NCI-H1417 treated with DMSO at 0.1 percent for 48 hours (cell line): ENCODE measurements at regions not wholly inside any gene's neighbourhood (a gene's known extent, or its start where the extent isn't known, plus 50 kb on each side); places are given as distances from the start of the nearest gene placed in this dataset.

Source experiments
- DNase-seq: peaks from one replicate; lab custom pipeline; 2025; lab: John Stamatoyannopoulos, UW

DNA sequence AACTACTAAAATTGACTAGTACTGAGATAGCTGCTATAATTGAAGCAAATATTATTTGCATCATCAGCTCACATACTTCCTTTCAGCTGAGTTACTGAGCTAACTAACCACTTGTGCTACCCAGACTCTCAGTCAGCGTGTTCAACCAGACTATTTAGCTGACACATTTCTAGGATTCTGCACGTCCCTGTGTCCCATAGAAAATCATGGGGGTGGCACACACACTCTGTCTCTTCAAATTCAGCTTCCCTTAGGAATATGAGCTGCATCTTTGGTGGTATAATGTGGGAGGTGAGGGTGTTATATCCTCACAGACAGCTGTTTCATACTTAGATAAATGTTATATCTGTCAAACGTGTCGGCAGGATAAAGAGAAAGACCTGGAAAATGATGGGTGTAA lies 424.0 kb downstream of the CDH2 start:
- no peak for DNase-seq

DNA sequence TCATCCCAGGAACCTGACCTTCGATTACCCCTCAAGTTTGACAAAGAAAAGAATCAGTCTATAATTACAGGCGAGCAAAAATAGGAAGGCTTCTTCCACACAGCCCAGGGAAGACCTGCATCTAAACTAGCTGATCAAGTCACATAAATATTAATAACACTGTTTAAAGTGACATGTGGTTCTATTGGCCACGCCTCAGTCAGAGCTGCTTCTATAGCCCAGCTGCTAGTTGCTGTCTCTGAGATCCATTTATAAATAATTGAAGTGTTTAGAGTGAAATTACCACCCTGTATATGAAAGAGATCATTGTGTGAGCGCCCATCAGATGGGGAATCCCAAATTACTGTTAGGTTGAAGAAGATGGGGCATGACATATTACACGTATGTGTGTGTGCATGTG lies 426.0 kb downstream of the CDH2 start:
- DNase-seq, result no peak

DNA sequence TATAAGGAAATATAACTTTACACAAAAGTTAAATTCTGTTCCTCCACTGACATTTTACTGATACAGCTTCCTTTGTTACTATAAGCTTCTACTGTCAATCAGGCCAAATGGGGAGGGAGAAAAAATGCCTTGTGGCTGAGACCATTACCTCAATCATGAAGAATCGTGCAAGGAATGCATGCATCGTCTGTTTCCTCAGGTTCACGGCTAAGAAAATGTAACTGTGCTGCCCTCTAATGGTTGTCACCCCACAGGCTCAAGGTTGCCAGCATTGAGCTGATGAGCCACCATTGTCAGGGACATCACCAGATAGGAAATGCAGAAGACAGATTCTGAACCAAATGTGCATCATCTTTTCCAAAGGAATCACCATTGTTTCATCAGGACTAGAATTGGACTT lies 426.9 kb downstream of the CDH2 start:
- no peak for DNase-seq

DNA sequence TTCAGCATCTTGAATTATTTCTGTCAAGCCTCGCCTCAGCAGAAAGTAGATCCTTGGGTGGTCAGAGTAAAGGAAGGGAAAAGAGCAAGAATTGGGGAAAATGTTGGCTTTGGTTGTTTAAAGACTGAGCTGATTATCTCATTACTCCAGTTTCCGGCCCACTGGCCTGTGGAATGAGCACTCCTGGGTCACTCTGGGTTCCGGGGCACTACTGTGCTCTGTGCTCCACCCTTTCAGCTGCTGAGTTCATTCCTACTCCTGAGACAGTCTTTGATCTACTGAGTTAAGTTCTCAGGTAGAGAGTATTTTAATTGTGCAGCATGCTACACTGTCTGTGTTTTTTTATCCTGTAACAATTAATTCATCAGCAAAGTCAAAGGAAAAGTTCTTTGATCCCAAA lies 427.7 kb downstream of the CDH2 start:
- DNase-seq, result no peak

DNA sequence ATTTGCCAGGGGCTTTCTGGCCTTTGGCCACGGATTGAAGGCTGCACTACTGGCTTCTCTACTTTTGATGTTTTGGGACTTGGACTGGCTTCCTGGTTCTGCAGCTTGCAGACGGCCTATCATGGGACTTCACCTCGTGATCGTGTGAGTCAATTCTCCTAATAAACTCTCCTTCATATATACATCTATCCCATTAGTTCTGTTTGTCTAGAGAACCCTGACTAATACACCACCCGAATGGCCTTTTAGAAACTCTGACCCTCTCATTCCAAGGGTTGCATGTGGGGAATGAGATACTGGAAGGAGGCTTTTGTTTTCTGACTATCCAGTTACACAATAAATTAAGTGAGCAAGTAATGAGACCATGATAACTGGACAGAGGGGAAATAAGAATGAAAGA lies 430.7 kb downstream of the CDH2 start:
- no peak for DNase-seq

DNA sequence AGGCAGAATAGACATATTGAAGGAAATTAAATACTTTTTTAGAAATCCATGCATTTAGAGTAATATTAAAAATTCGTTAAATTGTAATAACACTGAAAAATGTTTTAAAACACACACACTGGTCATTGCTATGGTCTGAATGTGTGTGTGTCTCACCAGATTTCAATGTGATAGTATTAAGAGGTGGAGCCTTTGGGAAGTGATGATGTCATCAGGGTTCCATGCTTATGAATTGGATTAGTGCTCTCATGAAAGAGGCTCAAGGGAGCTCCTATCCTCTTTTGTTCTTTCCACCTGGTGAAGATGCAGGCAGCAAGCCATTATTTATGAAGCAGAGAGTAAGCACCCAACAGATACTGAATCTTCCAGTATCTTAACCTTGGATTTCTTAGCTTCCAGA lies 441.8 kb downstream of the CDH2 start:
- no peak for DNase-seq

DNA sequence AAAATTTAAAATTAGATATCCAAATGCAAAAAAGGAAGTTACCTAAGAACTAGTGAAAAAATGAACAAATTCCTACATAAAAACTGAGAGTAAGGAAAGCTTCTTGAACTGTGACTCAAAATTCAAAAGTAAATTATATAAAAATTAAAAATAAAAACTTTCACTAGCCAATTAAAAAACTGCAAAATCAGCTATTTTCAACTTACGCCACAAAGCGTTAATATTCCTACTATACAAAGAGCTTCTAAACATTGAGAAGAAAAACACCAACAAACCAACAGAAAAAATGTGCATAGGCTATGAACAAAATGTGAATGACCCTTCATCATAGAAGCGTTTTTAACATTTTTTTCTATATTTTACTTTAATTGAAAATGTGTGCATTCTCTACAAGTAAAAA lies 445.7 kb downstream of the CDH2 start:
- DNase-seq, result no peak

DNA sequence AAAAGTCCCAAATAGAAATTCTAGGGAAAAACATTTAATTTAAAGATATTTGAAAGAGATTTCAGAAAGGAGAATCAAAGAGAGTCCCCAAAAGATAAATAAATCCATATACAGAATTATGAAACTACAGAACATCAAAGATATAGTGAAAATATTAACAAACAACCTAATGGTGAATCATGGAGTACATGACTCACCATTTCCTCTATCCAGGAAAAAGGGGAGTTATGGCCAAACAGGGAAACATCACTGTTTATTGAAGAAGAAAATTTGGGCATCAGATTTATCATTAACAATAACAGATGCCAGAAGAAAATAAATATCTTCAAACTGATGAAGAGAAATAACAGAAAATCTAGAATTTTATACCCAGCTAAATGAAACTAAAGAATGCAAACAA lies 448.3 kb downstream of the CDH2 start:
- no peak for DNase-seq

DNA sequence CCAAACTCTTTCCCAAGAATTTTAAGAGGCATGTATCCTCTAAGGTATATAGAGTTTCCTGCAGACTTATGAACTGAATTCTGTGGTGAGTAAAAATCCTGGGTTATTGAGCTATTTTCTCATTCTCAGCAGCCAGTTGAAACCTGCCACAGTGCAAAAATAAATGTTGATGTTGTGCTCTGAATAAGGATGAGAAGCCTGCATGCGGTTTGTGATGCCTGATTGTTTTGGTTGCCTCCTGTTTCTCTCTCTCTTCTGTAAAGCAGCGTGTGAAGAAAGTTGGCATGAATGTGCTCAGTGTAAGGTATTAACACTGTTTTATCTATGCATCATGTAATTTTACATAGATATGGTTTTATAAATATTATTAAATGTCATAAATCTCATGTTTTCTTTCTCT lies 452.6 kb downstream of the CDH2 start:
- DNase-seq, result no peak

DNA sequence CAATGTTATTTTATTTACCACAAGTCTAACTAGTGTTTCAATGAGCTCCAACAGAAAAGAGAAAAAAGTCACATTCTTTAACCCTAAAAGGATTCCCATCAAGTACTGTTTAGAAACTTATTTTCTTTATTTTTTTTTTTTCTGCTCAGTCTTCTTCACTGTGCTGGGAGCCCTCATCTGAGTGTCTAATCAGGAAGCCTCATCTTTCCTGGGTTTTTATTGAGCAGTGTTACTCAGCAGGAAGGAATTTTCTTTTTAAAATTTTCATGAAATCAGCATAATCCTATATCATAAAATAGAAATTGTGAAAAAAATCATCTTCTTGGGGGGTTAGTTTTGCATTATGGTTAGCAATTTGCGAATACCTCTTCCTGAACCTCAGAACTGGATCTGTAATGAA lies 453.8 kb downstream of the CDH2 start:
- no peak for DNase-seq

DNA sequence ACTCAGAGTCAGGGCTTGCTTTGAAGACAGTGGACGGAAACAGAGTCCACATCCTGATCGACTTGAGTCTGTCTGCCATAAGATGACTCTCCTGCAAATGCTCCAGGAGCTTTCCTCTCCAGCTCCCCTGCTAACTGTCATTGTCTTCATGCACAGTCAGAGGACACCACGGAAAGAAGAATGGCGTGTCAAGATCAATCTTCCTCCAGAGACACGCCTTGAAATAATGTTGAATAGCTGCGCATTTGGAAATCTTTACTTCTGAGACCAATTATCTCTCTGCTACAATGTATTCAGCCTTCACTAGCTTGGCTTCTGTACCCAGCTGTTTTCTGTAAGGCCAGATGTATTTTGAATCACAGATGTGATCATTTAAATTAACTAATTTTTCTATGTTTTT lies 457.2 kb downstream of the CDH2 start:
- no peak for DNase-seq

DNA sequence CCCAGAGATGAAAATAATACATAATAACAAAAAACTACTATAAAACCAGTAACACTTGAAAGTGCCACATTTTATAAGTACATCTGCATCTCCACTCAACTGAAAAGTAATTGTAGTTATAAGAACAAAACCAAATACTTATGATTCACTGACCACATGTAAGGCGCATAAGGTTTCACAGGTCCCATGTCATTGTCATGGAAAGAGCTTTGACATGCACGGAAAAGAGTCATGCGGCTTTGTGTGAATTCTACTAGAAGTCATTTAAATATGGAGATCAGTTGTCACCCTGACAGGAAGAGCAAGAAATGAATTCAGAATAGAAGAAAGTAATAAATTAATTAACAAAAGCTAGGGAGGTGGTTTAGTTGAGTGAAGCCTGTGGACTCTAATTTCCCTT lies 459.1 kb downstream of the CDH2 start:
- DNase-seq, result no peak

DNA sequence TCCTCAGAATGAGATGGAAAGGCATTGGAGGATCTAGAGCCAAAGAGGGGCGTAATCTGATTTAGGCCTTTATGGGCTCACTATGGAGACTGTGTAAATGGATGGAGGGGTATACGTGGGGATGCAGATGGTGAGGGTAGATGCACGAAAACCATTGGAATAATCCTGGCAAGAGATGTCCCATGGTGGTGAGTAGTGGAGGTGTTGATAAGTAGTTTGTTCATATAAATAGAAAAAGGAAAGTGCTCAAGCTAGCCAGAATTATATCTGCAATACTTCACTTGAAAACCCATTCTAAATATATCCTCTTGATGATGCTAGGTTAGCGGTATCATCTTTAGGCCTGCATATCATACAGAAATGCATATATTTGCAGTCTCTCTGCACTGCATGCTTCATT lies 459.7 kb downstream of the CDH2 start:
- DNase-seq, result no peak

DNA sequence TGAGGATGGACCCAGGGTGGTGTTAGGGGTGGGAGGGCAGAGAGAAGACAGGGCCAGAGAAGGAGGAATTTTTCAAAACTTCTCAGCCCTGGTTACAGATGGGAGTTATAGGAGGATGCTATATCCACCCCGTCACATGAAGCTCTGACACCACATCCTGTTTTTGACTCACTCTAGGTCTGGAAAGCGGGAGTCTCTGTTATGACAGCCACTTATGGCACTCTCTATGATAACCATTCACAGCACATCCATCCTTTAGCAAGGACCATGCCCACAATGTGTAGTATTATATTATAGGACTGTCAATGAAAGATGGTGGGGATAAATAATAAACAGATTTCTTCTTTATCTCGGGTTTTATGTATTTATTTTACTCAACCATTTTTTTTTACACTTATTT lies 461.2 kb downstream of the CDH2 start:
- DNase-seq, result no peak

DNA sequence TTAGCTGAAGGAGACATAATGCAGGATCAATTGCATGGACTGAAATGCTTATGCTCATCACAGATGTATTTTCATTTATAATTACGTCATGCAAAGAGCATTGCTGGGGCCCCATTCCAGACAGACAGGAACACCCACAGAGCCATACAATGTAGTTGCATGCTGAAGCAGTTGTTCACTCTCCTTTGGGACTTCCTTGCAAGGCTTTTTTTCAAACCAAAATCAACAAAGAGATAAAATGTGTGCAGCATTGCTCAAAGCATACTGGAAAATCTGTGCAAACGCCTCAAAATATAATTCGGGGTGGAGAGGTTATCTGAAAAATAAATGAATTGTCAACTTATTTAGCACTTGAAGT lies 463.2 kb downstream of the CDH2 start:
- DNase-seq, result no peak

DNA sequence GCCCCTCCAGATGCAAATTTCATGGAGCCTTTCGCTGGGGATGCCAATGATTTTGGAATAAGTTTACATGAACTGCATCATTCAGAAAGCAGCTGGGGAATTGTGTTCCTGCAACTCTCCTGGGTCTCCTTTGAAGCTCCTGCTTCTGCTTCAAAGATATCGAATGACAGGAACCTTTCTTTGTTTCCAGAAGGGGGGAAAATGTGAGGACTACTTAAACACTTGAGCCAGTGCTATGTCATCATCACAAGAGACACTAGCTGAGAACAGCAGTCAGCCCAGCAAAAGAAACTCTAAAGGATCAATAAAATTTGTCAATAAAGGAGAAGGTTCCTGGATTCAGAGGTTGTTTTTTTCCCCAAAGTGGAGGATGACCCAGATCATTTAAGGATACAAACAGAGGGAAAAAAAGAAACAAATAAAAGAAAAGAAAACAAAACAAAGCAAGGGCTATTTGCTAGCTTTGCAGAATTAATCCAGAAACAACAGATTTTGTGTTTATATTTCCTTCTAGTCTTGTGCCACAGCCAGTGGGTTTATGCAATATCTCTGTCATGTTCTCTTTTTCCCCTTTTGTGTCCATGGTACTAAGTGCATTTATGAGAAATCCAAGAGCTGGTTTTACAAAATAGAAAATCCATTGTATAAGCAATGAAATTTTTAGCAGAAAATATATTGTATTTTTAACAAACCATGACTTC lies 463.7 kb downstream of the CDH2 start:
- no peak for DNase-seq

DNA sequence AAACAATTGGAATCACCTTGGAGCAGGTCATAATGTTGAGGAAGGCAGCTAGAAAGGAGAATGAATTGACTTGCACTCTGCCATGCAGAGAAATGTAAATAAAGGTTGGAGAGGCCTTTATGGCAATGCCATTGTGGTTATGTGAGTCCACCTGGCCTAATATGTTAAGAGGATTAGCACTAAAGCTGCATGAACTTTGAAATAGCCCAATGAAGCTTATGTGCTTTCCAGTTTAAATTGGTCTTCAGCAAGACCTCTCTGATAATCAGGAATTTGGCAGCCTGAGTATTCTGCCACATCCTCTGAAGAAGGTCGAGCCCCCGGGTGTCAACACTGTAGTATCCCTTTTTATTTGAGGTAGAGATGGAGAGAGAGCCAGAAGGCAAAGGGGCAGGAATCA lies 464.9 kb downstream of the CDH2 start:
- no peak for DNase-seq

DNA sequence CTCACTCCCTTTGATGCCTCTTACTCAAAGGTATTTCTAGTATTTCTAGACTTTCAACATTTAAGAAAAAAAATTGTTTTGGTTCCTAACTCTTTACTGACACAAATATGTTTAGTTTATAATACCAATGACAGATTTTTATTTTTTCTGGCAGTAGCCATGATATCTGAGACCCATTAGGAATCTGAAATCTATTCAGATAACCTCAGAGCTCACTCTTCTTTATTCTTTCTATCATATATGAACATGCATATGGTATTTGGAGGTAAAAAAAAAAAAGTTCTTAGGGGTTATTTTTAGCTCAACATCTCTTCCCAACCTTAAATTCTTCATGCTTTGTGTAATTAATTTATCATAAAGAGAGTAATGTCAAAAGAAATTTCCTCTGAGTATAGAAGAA lies 465.5 kb downstream of the CDH2 start:
- DNase-seq, result no peak

DNA sequence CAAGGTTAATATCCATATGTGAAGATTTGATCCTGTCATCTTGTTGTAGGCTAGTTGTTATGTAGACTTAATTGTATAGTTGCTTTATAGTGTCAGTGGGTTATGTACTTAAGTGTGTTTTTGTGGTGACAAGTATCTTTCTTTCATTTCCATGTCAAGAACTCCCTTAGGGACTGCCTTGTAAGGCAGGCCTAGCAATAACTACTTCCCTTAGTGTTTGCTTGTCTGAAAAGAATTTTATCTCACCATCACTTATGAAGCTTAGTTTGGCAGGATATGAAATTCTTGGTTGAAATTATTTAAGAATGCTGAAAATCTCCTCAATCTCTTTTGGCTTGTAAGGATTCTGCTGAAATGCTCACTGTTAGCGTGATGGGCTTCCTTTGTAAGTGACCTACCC lies 467.6 kb downstream of the CDH2 start:
- DNase-seq, result no peak

DNA sequence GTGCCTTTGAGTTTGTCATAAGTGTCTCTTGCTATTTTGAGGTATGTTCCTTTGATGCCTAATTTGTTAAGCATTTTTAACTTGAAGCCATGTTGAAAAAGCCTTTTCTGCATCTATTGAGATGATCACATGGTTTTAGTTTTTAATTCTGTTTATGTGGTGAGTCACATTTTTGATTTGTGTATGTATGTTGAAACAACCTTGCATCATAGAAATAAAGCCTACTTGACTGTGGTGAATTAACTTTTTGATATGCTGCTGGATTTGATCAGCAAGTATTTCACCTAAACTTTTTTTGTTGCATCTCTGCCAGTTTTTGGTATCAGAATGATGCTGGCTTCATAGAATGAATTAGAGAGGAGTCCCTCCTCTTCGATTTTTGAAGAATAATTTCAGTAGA lies 469.7 kb downstream of the CDH2 start:
- no peak for DNase-seq

DNA sequence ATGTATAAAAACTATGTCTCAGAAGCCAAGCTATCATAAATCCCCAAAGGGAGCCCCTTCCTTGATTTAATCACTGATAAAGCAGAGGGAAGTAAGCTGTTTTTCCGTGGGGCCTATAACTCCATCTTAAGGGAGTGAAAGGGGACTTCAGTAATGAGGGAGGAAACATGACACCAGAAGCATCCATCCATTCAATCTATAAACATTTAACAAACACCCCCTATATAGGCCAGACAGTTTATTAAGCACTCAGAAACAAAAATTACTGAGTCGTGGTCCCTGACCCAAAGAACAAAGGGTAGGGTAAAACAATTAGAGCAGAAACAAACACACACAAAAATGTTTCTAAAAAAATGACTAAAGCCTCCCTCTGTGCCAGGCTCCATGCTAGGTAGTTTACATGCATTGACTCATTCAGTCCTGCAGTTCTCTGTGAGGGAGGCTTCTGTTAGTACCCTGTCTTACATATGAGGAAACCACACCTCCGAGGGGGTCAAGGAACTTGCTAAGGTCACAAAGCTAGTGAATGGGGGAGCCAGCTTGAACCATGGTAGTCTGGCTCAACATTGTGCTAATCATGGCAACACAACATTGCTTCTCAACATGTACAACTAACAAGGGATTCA lies 472.1 kb downstream of the CDH2 start:
- no peak for DNase-seq

DNA sequence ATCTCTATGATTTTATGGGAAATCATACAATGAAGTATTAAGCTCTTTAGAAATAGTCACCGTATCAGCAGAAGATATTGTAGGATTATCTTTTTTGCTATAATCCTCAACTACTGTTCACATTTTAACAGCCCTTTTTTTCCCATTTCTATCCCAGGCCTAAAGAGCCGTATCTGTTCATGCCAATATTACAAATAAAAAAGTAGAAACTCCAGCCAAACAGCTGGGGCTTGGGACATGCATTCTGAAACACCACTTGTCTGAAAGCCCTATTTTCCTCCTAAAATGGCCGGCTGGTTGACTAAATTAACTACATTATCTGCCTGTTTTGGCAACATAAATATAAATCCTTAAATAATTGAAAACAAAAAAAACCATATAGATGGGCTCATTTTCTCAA lies 477.8 kb downstream of the CDH2 start:
- DNase-seq, result no peak

DNA sequence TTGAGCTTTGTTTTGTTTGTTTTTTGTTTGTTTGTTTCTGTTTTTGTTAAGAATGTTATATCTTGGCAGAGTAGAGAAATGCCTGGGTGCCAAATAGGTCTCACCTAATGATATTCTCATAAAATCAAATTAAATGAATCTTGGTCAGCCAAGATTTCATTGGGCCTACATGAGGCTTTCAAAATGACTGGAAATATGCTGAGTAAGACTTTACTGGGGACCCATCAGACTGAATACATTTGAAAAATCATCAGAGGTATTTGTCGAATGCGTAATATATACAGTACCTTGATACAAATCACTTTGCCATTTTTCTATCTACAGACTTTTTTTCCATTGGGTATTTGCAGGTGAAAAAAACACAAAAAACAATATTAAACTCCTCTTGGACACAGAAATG lies 480.8 kb downstream of the CDH2 start:
- no peak for DNase-seq

DNA sequence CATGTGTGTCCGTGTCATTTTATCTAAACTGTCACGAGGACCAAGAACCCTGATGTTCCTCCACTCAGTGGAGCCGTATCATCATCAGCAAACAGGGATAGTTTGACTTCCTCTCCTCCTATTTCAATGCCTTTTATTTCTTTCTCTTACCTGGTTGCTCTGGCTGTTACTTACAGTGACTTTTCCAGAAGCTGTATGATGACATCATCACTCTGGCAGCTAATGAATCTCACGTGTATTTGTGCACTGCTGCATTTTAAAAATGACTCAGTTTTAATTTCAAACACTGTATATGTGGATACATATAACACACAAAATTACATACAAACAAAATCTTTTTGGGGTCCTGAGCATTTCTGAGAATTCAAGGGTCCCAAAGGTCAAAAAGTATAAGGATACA lies 481.4 kb downstream of the CDH2 start:
- no peak for DNase-seq
